H1 (cell line): ENCODE measurements at regions not wholly inside any gene's neighbourhood (a gene's known extent, or its start where the extent isn't known, plus 50 kb on each side); places are given as distances from the start of the nearest gene placed in this dataset.

ENCODE experiments used
- CTCF ChIA-PET: fragments of 300-600 bp; sonication (Branson Sonifier 250); formaldehyde crosslinking; loops from one replicate; lab custom pipeline; 2021; ENCODE audit not compliant: partially characterized antibody; lab: Charles Lee
- POLR2A ChIA-PET: fragments of 300-600 bp; sonication (Branson Sonifier 250); formaldehyde crosslinking; loops from one replicate; lab custom pipeline; 2021; ENCODE audit warnings: inconsistent platforms; ENCODE audit not compliant: partially characterized antibody; lab: Charles Lee
- DNase-seq, 2 experiments: peaks; one replicate each; pipeline versions ENCODE4 v3.0.0 to v3.0.0-alpha.2; 2010 to 2022; ENCODE audit warnings: low spot score in 2 of 2, low read depth in 1 of 2, mixed read lengths in 1 of 2
- FAIRE-seq: peaks from 2 replicates; lab custom pipeline; 2011; peaks lifted over from hg19 to GRCh38; lab: Jason Lieb, UNC
- H2AFZ ChIP-seq: 2 replicates; pipeline ENCODE4 v1.8.1; 2012; ENCODE audit warnings: low read length, inconsistent platforms
- H2AK5ac ChIP-seq: 2 replicates; pipeline ENCODE4 v1.6.1; 2013; ENCODE audit warnings: low read depth, low read length
- H2BK120ac ChIP-seq: replicated peaks from 2 replicates; pipeline ENCODE3; 2013; ENCODE audit warnings: low read depth, low read length, inconsistent platforms
- H2BK12ac ChIP-seq: 2 replicates; pipeline ENCODE4 v1.6.1; 2013; ENCODE audit warnings: low read depth, low read length
- H2BK15ac ChIP-seq: 2 replicates; pipeline ENCODE4 v1.6.1; 2013; ENCODE audit warnings: low read length
- H2BK20ac ChIP-seq: 2 replicates; pipeline ENCODE4 v1.6.1; 2013; ENCODE audit warnings: low read length
- H2BK5ac ChIP-seq: 2 replicates; pipeline ENCODE4 v1.6.1; 2013; ENCODE audit warnings: low read depth, low read length
- H3K14ac ChIP-seq: 2 replicates; pipeline ENCODE4 v1.6.1; 2013; ENCODE audit warnings: inconsistent platforms; ENCODE audit not compliant: insufficient read length
- H3K18ac ChIP-seq: 2 replicates; pipeline ENCODE4 v1.6.1; 2013; ENCODE audit warnings: low read length; ENCODE audit errors: extremely low read depth
- H3K23ac ChIP-seq: 2 replicates; pipeline ENCODE4 v1.6.1; 2013; ENCODE audit warnings: inconsistent platforms; ENCODE audit not compliant: insufficient read length
- H3K23me2 ChIP-seq: 2 replicates; pipeline ENCODE4 v1.6.1; 2013; ENCODE audit warnings: low read depth, low read length
- H3K27ac ChIP-seq: 2 replicates; pipeline ENCODE4 v1.6.1; 2011; ENCODE audit warnings: low read depth, low read length, inconsistent platforms
- H3K27me3 ChIP-seq, 4 experiments: replicated peaks in 1 of 4; 1 replicate in 1 of 4; 2 replicates in 3 of 4; pipeline versions ENCODE4 v1.6.1 to v1.8.1; 2011 to 2013; ENCODE audit warnings: low read length in 3 of 4, mild to moderate bottlenecking in 3 of 4, inconsistent platforms in 2 of 4, mixed read lengths in 2 of 4, moderate library complexity in 1 of 4; ENCODE audit not compliant: control insufficient read depth in 3 of 4, insufficient read depth in 3 of 4; ENCODE audit errors: extremely low read depth in 1 of 4
- H3K36me3 ChIP-seq, 4 experiments: 2 replicates each; pipeline versions ENCODE4 v1.6.1 to v1.8.1; 2011 to 2013; ENCODE audit warnings: mild to moderate bottlenecking in 4 of 4, low read length in 3 of 4, moderate library complexity in 2 of 4, control low read depth in 1 of 4, inconsistent platforms in 1 of 4; ENCODE audit not compliant: insufficient read depth in 4 of 4, control insufficient read depth in 2 of 4
- H3K4ac ChIP-seq: replicated peaks from 2 replicates; pipeline ENCODE3; 2013; ENCODE audit warnings: low read length, low read depth, mixed read lengths, inconsistent platforms; ENCODE audit not compliant: insufficient read length
- H3K4me1 ChIP-seq, 4 experiments: replicated peaks in 1 of 4; 1 replicate in 1 of 4; 2 replicates in 3 of 4; pipeline versions ENCODE4 v1.6.1 to v1.8.1; 2011 to 2013; ENCODE audit warnings: low read length in 3 of 4, inconsistent platforms in 2 of 4, mixed read lengths in 1 of 4; ENCODE audit not compliant: insufficient read depth in 4 of 4, control insufficient read depth in 3 of 4
- H3K4me2 ChIP-seq, 2 experiments: 2 replicates each; pipeline versions ENCODE4 v1.6.1 to v1.8.1; 2011 to 2013; ENCODE audit warnings: low read depth in 2 of 2, low read length in 2 of 2, control low read depth in 1 of 2, inconsistent platforms in 1 of 2, mild to moderate bottlenecking in 1 of 2; ENCODE audit not compliant: insufficient read depth in 1 of 2
- H3K4me3 ChIP-seq, 4 experiments: fragments of 200-600, 300-600 bp in 1 of 4; sonication (generic), shearing (Covaris generic), sonication (Bioruptor Twin) in 1 of 4; 2 replicates each; pipeline versions ENCODE4 v1.5.1 to v1.8.1; 2011 to 2016; ENCODE audit warnings: low read length in 4 of 4, low read depth in 3 of 4, control low read depth in 2 of 4, inconsistent platforms in 2 of 4, mild to moderate bottlenecking in 2 of 4, mixed read lengths in 1 of 4, moderate library complexity in 1 of 4; ENCODE audit not compliant: insufficient read depth in 2 of 4; ENCODE audit errors: extremely low read depth in 1 of 4
- H3K56ac ChIP-seq: replicated peaks from 2 replicates; pipeline ENCODE3; 2013; ENCODE audit warnings: low read depth, mild to moderate bottlenecking, mixed read lengths, low read length, inconsistent platforms; ENCODE audit not compliant: insufficient read length
- H3K79me1 ChIP-seq: 2 replicates; pipeline ENCODE4 v1.6.1; 2013; ENCODE audit warnings: low read depth, low read length, control low read depth
- H3K79me2 ChIP-seq, 2 experiments: 2 replicates each; pipeline versions ENCODE4 v1.6.1 to v1.8.1; 2012 to 2013; ENCODE audit warnings: low read length in 2 of 2, mild to moderate bottlenecking in 2 of 2, inconsistent platforms in 1 of 2; ENCODE audit not compliant: insufficient read depth in 2 of 2, control insufficient read depth in 1 of 2
- H3K9ac ChIP-seq, 4 experiments: replicated peaks in 1 of 4; 1 replicate in 1 of 4; 2 replicates in 3 of 4; pipeline versions ENCODE4 v1.6.1 to v1.8.1; 2011 to 2013; ENCODE audit warnings: low read depth in 3 of 4, low read length in 3 of 4, control low read depth in 2 of 4, mild to moderate bottlenecking in 2 of 4, moderate library complexity in 2 of 4, inconsistent platforms in 1 of 4; ENCODE audit errors: extremely low read depth in 1 of 4
- H3K9me3 ChIP-seq, 2 experiments: 2 replicates each; pipeline versions ENCODE4 v1.6.1 to v1.8.1; 2012 to 2013; ENCODE audit warnings: mild to moderate bottlenecking in 2 of 2, moderate library complexity in 2 of 2, control low read depth in 1 of 2, inconsistent platforms in 1 of 2, low read depth in 1 of 2, low read length in 1 of 2, mixed read lengths in 1 of 2; ENCODE audit not compliant: insufficient read depth in 2 of 2
- H4K20me1 ChIP-seq, 2 experiments: replicated peaks in 1 of 2; 2 replicates each; pipeline versions ENCODE3 to v1.8.1; 2011 to 2013; ENCODE audit warnings: inconsistent platforms in 2 of 2, low read length in 2 of 2, mild to moderate bottlenecking in 1 of 2; ENCODE audit not compliant: insufficient read depth in 2 of 2, control insufficient read depth in 1 of 2
- H4K5ac ChIP-seq: 2 replicates; pipeline ENCODE4 v1.6.1; 2013; ENCODE audit warnings: low read length, low read depth, mixed read lengths, inconsistent platforms; ENCODE audit not compliant: insufficient read length
- H4K8ac ChIP-seq: 2 replicates; pipeline ENCODE4 v1.8.0; 2013; ENCODE audit warnings: mild to moderate bottlenecking, moderate library complexity, low read length, inconsistent platforms; ENCODE audit not compliant: insufficient read depth; ENCODE audit errors: extremely low read depth
- H4K91ac ChIP-seq: replicated peaks from 2 replicates; pipeline ENCODE3; 2013; ENCODE audit warnings: low read length, mixed read lengths, inconsistent platforms; ENCODE audit not compliant: insufficient read length
- BACH1 ChIP-seq: IDR thresholded peaks from 2 replicates; pipeline ENCODE4 v1.6.1; 2012; ENCODE audit warnings: low read length, improper control_type of control experiment
- TCF12 ChIP-seq: IDR thresholded peaks from 2 replicates; pipeline ENCODE4 v1.6.1; 2011; ENCODE audit warnings: low read depth, mild to moderate bottlenecking, low read length
- WGBS, 2 experiments: shearing (Covaris generic) in 1 of 2; methylation state at CpG; one replicate each; pipeline versions ENCODE4 v1.1.6 to v1.1.7; 2013 to 2015; ENCODE audit warnings: low lambda C conversion rate in 2 of 2, mixed read lengths in 2 of 2, inconsistent platforms in 1 of 2, low coverage in 1 of 2, missing lambda C conversion rate in 1 of 2; ENCODE audit not compliant: insufficient replicate concordance in 2 of 2, insufficient coverage in 1 of 2, insufficient read length in 1 of 2; ENCODE audit errors: extremely low coverage in 1 of 2, missing lambda C conversion rate in 1 of 2; 5-methylcytosine and 5-hydroxymethylcytosine counted together

DNA sequence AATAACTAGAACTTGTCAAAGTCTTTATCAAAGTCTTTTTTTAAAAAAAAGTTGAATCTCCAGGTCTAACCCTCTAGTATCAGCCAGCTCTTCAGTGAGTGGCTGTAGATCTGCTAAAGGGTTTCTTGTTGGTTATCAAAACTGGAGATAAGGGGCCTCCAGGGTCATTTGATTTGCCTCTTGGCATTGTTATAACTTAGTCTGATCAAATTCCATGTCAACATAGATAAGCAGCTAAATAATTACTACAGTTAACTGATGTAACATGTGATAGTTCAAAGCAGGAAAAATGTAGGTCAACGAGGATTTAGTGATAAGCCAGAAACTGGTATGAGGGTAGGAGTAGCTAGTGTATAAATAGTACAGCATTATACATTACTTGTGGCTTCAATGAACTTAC is 465.1 kb downstream of the PDHA2 start:
- H3K4ac ChIP-seq, result no peak overlapping the region
- H3K23ac ChIP-seq, result no peak overlapping the region
- no peak overlapping the region for H2BK15ac ChIP-seq
- no peak overlapping the region for H2BK12ac ChIP-seq
- POLR2A ChIA-PET, result no interaction called here
- H3K27me3 ChIP-seq, result no peaks in the 10 kb centered on the region
- H3K79me2 ChIP-seq, result no peaks in the 10 kb centered on the region
- no peak overlapping the region for H2BK20ac ChIP-seq
- no peak overlapping the region for H3K9ac ChIP-seq
- H2AK5ac ChIP-seq, result no peak overlapping the region
- DNase-seq (no peak), FAIRE-seq (no peak)
- H4K8ac ChIP-seq, result no peak overlapping the region
- H3K56ac ChIP-seq, result no peak overlapping the region
- no peak overlapping the region for H3K27ac ChIP-seq
- H4K5ac ChIP-seq, result no peak overlapping the region
- CTCF ChIA-PET, result interaction anchor here (0.9 kb wide), 1 partner anchor 14 kb away, joined by 3 read pairs; no protein-coding TSS in a partner anchor
- no peaks in the 10 kb centered on the region for H4K20me1 ChIP-seq
- no peaks in the 10 kb centered on the region for H3K23me2 ChIP-seq
- no peak overlapping the region for H2BK5ac ChIP-seq
- H3K79me1 ChIP-seq, result no peaks in the 10 kb centered on the region
- no peak overlapping the region for H3K18ac ChIP-seq
- H3K36me3 ChIP-seq, result no peaks in the 10 kb centered on the region; a peak in 1 of 8 replicates
- no peak overlapping the region for H3K4me3 ChIP-seq
- H3K4me1 ChIP-seq, result no peaks in the 10 kb centered on the region
- no peak overlapping the region for H2BK120ac ChIP-seq
- TF ChIP-seq BACH1 (no peak), TCF12 (no peak)
- peaks cover 16 to 21% of the 10 kb centered on the region in 2 experiments for H3K9me3 ChIP-seq
- no peak overlapping the region for H3K14ac ChIP-seq
- WGBS, 2 experiments, result 95% methylated on average over 1 of the region's 1 CpG; no CpG with 5 or more reads in 1 of the 2 experiments
- H2AFZ ChIP-seq, result no peak overlapping the region
- H3K4me2 ChIP-seq, result no peak overlapping the region
- no peak overlapping the region for H4K91ac ChIP-seq
